Epithelial cell of proximal tubule (primary cell): ENCODE measurements at regions not wholly inside any gene's neighbourhood (a gene's known extent, or its start where the extent isn't known, plus 50 kb on each side); places are given as distances from the start of the nearest gene placed in this dataset.

Source experiments
- DNase-seq: peaks from one replicate; pipeline ENCODE4 v3.0.0-alpha.2; 2011; ENCODE audit warnings: low read depth
- H3K4me3 ChIP-seq: 2 replicates; pipeline ENCODE4 v1.5.1; 2011; ENCODE audit warnings: low read depth, mild to moderate bottlenecking, low read length
- CTCF ChIP-seq: conservative IDR thresholded peaks from 2 replicates; pipeline ENCODE4 v1.5.1; 2012; ENCODE audit warnings: low read depth, mild to moderate bottlenecking, low read length

- no peak for TF ChIP-seq CTCF
- no peak for DNase-seq
- peak overlapping the region; percentile 20 for H3K4me3 ChIP-seq
Observed at GRCh38 chr10:117884592-117884991, 162.1 kb downstream of the RAB11FIP2 start.

GRCh38 chr10:117885206-117885829, 161.4 kb downstream of the RAB11FIP2 start:
- no peak for TF ChIP-seq CTCF
- peak overlapping the region; percentile 20 for H3K4me3 ChIP-seq
- DNase-seq = peak; percentile 26

- no peak for TF ChIP-seq CTCF
- DNase-seq = no peak
Observed at GRCh38 chr10:117886766-117887165, 160.0 kb downstream of the RAB11FIP2 start.

GRCh38 chr10:117889664-117890063, 157.1 kb downstream of the RAB11FIP2 start:
- TF ChIP-seq CTCF = no peak
- H3K4me3 ChIP-seq = no peak overlapping the region
- no peak for DNase-seq

More at GRCh38 chr10:117886766-117887165, 160.0 kb downstream of the RAB11FIP2 start:
- H3K4me3 ChIP-seq = no peak overlapping the region

GRCh38 chr10:117892681-117893220, 154.0 kb downstream of the RAB11FIP2 start:
- no peak overlapping the region for H3K4me3 ChIP-seq
- no peak for DNase-seq
- TF ChIP-seq CTCF = no peak

- TF ChIP-seq CTCF = no peak
- no peak overlapping the region for H3K4me3 ChIP-seq
- no peak for DNase-seq
Observed at GRCh38 chr10:117894339-117894738, 152.4 kb downstream of the RAB11FIP2 start.

- TF ChIP-seq CTCF = no peak
- H3K4me3 ChIP-seq = no peak overlapping the region
- DNase-seq = no peak
Observed at GRCh38 chr10:117896517-117896916, 150.2 kb downstream of the RAB11FIP2 start.
